ENCODE measurements at regions not wholly inside any gene's neighbourhood (a gene's known extent, or its start where the extent isn't known, plus 50 kb on each side); places are given as distances from the start of the nearest gene placed in this dataset.
"Not testable (repeated sequence)": the region's sequence is repeated elsewhere in the genome, so short reads cannot be mapped to it uniquely, and the experiment has no call there.

- no peaks in the 10 kb centered on the region for H3K36me3 ChIP-seq (ENCODE audit: insufficient read depth, low read length)
- H3K27ac ChIP-seq (ENCODE audit: low read depth, low read length) = no peak overlapping the region
- no peaks in the 10 kb centered on the region for H3K79me2 ChIP-seq (ENCODE audit: control insufficient read depth, insufficient read depth, low read length, unreplicated experiment)
- H2AFZ ChIP-seq (ENCODE audit: low read length, unreplicated experiment) = no peak overlapping the region
- no peaks in the 10 kb centered on the region for H3K27me3 ChIP-seq (ENCODE audit: insufficient read depth, low read length)
- H3K4me3 ChIP-seq (ENCODE audit: low read depth, low read length) = no peak overlapping the region
- no peaks in the 10 kb centered on the region for H3K4me1 ChIP-seq (ENCODE audit: control insufficient read depth, insufficient read depth, low read length, unreplicated experiment)
Observed at GRCh38 chr5:17081142-17081541, 136.3 kb upstream of the BASP1 start.

DNA sequence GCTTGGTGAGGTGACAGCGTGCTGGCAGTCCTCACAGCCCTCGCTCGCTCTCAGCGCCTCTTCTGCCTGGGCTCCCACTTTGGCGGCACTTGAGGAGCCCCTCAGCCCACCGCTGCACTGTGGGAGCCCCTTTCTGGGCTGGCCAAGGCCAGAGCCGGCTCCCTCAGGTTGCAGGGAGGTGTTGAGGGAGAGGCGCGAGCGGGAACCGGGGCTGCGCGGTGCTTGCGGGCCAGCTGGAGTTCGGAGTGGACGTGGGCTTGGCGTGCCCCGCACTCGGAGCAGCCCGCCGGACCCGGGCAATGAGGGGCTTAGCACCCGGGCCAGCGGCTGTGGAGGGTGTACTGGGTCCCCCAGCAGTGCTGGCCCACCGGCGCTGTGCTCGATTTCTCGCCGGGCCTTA lies 134.2 kb upstream of the BASP1 start:
- not testable (repeated sequence) for H3K4me3 ChIP-seq (ENCODE audit: low read depth, low read length); H3K27ac ChIP-seq (ENCODE audit: low read depth, low read length); H2AFZ ChIP-seq (ENCODE audit: low read length, unreplicated experiment); H3K27me3 ChIP-seq (ENCODE audit: insufficient read depth, low read length); H3K79me2 ChIP-seq (ENCODE audit: control insufficient read depth, insufficient read depth, low read length, unreplicated experiment); H3K36me3 ChIP-seq (ENCODE audit: insufficient read depth, low read length); H3K4me1 ChIP-seq (ENCODE audit: control insufficient read depth, insufficient read depth, low read length, unreplicated experiment)

DNA sequence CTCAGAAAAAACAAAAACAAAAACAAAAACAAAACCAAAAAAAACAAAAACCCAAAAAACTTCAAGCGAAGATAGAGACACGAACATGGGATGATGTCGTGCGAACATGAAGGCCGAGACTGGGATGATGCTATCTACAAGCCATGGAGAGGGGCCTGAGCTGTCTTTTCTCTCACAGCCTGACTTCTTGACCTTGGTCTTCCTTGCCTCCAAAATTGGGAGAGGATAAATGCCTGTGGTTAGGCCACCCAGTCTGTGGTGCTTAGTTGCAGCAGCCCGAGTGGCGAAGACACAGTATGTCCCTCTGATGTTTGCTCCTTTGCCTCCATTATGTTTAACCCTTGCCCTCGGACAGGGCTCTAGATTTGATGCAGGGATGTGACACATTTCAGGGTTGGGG lies 130.4 kb upstream of the BASP1 start:
- no peak overlapping the region for H3K27ac ChIP-seq (ENCODE audit: low read depth, low read length)
- H3K4me3 ChIP-seq (ENCODE audit: low read depth, low read length) = no peak overlapping the region
- no peaks in the 10 kb centered on the region for H3K79me2 ChIP-seq (ENCODE audit: control insufficient read depth, insufficient read depth, low read length, unreplicated experiment)

DNA sequence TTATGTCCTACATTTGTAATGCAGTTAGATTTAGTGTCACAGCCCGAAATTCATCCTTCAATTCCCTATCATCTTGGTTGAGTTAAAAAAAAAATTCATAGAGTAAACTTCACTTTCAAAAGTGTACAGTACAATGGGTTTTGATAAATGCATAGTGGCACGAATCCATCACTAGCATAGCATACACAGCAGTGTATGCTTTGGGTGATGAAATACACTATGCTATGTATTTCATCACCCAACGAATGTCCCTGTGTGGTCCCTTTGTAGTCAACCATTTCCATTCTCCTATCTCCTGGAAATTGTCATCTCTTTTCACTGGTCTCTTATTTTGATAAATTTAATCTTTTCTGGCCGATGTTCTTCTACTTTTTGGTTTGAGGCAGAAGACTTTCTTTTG lies 129.4 kb upstream of the BASP1 start:
- Histone ChIP-seq H3K4me3 (ENCODE audit: low read depth, low read length) (no peak overlapping the region), H2AFZ (ENCODE audit: low read length, unreplicated experiment) (no peak overlapping the region), H3K27me3 (ENCODE audit: insufficient read depth, low read length) (no peaks in the 10 kb centered on the region), H3K79me2 (ENCODE audit: control insufficient read depth, insufficient read depth, low read length, unreplicated experiment) (no peaks in the 10 kb centered on the region), H3K4me1 (ENCODE audit: control insufficient read depth, insufficient read depth, low read length, unreplicated experiment) (no peaks in the 10 kb centered on the region), H3K36me3 (ENCODE audit: insufficient read depth, low read length) (no peaks in the 10 kb centered on the region), H3K27ac (ENCODE audit: low read depth, low read length) (no peak overlapping the region)

More for the DNA sequence above, 130.4 kb upstream of the BASP1 start:
- Histone ChIP-seq H3K4me1 (ENCODE audit: control insufficient read depth, insufficient read depth, low read length, unreplicated experiment) (no peaks in the 10 kb centered on the region), H2AFZ (ENCODE audit: low read length, unreplicated experiment) (no peak overlapping the region), H3K27me3 (ENCODE audit: insufficient read depth, low read length) (no peaks in the 10 kb centered on the region), H3K36me3 (ENCODE audit: insufficient read depth, low read length) (no peaks in the 10 kb centered on the region)

- Histone ChIP-seq H3K36me3 (ENCODE audit: insufficient read depth, low read length) (no peaks in the 10 kb centered on the region), H3K79me2 (ENCODE audit: control insufficient read depth, insufficient read depth, low read length, unreplicated experiment) (no peaks in the 10 kb centered on the region), H2AFZ (ENCODE audit: low read length, unreplicated experiment) (no peak overlapping the region), H3K27ac (ENCODE audit: low read depth, low read length) (no peak overlapping the region), H3K27me3 (ENCODE audit: insufficient read depth, low read length) (no peaks in the 10 kb centered on the region), H3K4me3 (ENCODE audit: low read depth, low read length) (no peak overlapping the region), H3K4me1 (ENCODE audit: control insufficient read depth, insufficient read depth, low read length, unreplicated experiment) (no peaks in the 10 kb centered on the region)
Observed at GRCh38 chr5:17089001-17089400, 128.4 kb upstream of the BASP1 start.

DNA sequence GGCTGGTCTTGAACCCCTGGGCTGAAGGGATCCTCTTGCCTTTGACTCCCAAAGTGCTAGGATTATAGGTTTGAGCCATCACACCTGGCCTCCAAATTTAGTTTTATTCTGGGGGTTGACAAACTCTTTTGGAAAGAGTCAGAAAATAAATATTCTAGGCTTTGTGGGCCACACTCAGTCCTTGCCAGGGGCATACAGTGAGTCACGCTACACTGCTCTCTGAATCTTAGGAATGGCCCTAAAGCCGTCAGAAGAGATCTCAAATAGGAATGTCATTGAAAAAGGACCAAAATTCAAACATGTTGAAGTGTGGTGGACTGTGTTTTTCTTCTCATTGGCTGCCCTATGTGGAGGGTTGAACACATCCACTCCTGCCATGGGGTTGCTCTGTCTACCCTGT lies 127.7 kb upstream of the BASP1 start:
- no peaks in the 10 kb centered on the region for H3K27me3 ChIP-seq (ENCODE audit: insufficient read depth, low read length)
- H2AFZ ChIP-seq (ENCODE audit: low read length, unreplicated experiment) = no peak overlapping the region
- H3K27ac ChIP-seq (ENCODE audit: low read depth, low read length) = no peak overlapping the region
- H3K36me3 ChIP-seq (ENCODE audit: insufficient read depth, low read length) = no peaks in the 10 kb centered on the region
- H3K79me2 ChIP-seq (ENCODE audit: control insufficient read depth, insufficient read depth, low read length, unreplicated experiment) = no peaks in the 10 kb centered on the region
- H3K4me3 ChIP-seq (ENCODE audit: low read depth, low read length) = no peak overlapping the region
- peaks cover 3% of the 10 kb centered on the region for H3K4me1 ChIP-seq (ENCODE audit: control insufficient read depth, insufficient read depth, low read length, unreplicated experiment)

- Histone ChIP-seq H3K36me3 (ENCODE audit: insufficient read depth, low read length) (no peaks in the 10 kb centered on the region), H3K27me3 (ENCODE audit: insufficient read depth, low read length) (no peaks in the 10 kb centered on the region), H3K4me3 (ENCODE audit: low read depth, low read length) (no peak overlapping the region)
Observed at GRCh38 chr5:17090839-17091238, 126.6 kb upstream of the BASP1 start.

DNA sequence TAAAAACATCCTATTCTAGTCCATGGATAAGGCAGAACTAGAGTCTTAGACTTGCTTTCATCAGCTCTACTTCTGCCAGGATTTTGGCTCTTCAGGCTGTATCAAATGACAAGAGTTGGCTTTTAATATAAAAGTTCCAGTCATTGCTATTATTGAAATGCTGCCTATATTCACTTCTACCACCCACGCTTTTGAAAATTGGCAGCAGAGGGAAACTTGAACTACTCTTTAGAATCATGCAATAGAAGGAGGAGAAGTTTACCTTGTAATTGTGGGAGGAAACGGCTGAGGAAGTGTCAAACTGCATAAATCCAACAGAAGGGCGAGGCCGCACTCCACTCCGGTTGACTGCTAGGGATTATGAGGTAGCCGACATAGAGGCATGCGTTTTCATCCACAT lies 122.6 kb upstream of the BASP1 start:
- Histone ChIP-seq H3K27me3 (ENCODE audit: insufficient read depth, low read length) (no peaks in the 10 kb centered on the region), H3K4me1 (ENCODE audit: control insufficient read depth, insufficient read depth, low read length, unreplicated experiment) (peaks cover 8% of the 10 kb centered on the region), H3K4me3 (ENCODE audit: low read depth, low read length) (no peak overlapping the region; the same call in 1 of the 2 replicates), H3K79me2 (ENCODE audit: control insufficient read depth, insufficient read depth, low read length, unreplicated experiment) (no peaks in the 10 kb centered on the region), H3K27ac (ENCODE audit: low read depth, low read length) (no peak overlapping the region), H3K36me3 (ENCODE audit: insufficient read depth, low read length) (no peaks in the 10 kb centered on the region), H2AFZ (ENCODE audit: low read length, unreplicated experiment) (peak overlapping the region; percentile 75)

More at GRCh38 chr5:17090839-17091238, 126.6 kb upstream of the BASP1 start:
- Histone ChIP-seq H3K27ac (ENCODE audit: low read depth, low read length) (no peak overlapping the region), H3K4me1 (ENCODE audit: control insufficient read depth, insufficient read depth, low read length, unreplicated experiment) (peaks cover 8% of the 10 kb centered on the region), H3K79me2 (ENCODE audit: control insufficient read depth, insufficient read depth, low read length, unreplicated experiment) (no peaks in the 10 kb centered on the region), H2AFZ (ENCODE audit: low read length, unreplicated experiment) (no peak overlapping the region)

DNA sequence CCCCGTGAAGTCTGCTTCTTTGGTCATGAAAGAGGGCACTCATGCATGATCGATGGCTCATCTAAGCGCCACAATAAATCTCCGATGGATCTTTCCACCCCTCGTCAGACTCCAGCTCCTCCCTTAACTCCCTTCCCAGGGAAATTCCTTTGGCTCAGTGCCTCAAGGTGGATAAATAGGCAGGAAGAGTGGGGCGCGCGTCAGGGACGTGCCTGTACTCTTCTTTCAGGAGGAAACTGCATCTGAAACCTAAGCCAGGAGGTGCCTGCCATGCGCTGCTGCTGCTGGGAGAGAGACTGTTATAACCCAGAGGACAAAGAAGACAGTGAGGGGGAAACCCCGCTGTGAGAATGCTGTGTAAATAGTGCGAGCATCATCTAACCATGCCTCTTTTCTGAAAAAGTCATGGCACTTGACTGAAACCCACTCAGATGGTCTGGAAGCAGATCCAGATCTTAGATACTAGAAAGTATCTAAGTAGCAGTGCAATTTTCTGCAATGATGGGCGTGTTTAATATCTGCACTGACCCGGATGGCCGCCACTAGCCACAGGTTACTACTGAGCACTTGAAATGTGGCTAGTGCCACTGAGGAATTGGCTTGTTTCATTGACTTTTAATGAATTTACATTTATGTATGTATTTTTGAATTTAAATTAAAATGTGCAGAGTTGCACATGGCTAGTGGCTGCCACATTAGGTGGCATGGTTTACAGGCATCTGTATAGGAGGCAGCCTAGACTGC lies 120.3 kb upstream of the BASP1 start:
- no peaks in the 10 kb centered on the region for H3K27me3 ChIP-seq (ENCODE audit: insufficient read depth, low read length)
- no peaks in the 10 kb centered on the region for H3K79me2 ChIP-seq (ENCODE audit: control insufficient read depth, insufficient read depth, low read length, unreplicated experiment)
- H3K4me1 ChIP-seq (ENCODE audit: control insufficient read depth, insufficient read depth, low read length, unreplicated experiment) = peaks cover 8% of the 10 kb centered on the region
- H2AFZ ChIP-seq (ENCODE audit: low read length, unreplicated experiment) = no peak overlapping the region
- no peak overlapping the region for H3K4me3 ChIP-seq (ENCODE audit: low read depth, low read length)
- no peaks in the 10 kb centered on the region for H3K36me3 ChIP-seq (ENCODE audit: insufficient read depth, low read length)
- H3K27ac ChIP-seq (ENCODE audit: low read depth, low read length) = no peak overlapping the region

GRCh38 chr5:17099946-17100345 lies 117.5 kb upstream of the BASP1 start:
- no peak overlapping the region for H3K27ac ChIP-seq (ENCODE audit: low read depth, low read length)
- H3K79me2 ChIP-seq (ENCODE audit: control insufficient read depth, insufficient read depth, low read length, unreplicated experiment) = no peaks in the 10 kb centered on the region
- H3K36me3 ChIP-seq (ENCODE audit: insufficient read depth, low read length) = no peaks in the 10 kb centered on the region
- no peak overlapping the region for H3K4me3 ChIP-seq (ENCODE audit: low read depth, low read length)
- no peaks in the 10 kb centered on the region for H3K27me3 ChIP-seq (ENCODE audit: insufficient read depth, low read length)
- H3K4me1 ChIP-seq (ENCODE audit: control insufficient read depth, insufficient read depth, low read length, unreplicated experiment) = peaks cover 2% of the 10 kb centered on the region
- H2AFZ ChIP-seq (ENCODE audit: low read length, unreplicated experiment) = no peak overlapping the region

GRCh38 chr5:17103461-17103860 lies 114.0 kb upstream of the BASP1 start:
- Histone ChIP-seq H3K27ac (ENCODE audit: low read depth, low read length) (no peak overlapping the region), H3K27me3 (ENCODE audit: insufficient read depth, low read length) (no peaks in the 10 kb centered on the region), H3K36me3 (ENCODE audit: insufficient read depth, low read length) (no peaks in the 10 kb centered on the region), H3K4me3 (ENCODE audit: low read depth, low read length) (no peak overlapping the region), H3K4me1 (ENCODE audit: control insufficient read depth, insufficient read depth, low read length, unreplicated experiment) (peaks cover 15% of the 10 kb centered on the region), H2AFZ (ENCODE audit: low read length, unreplicated experiment) (no peak overlapping the region), H3K79me2 (ENCODE audit: control insufficient read depth, insufficient read depth, low read length, unreplicated experiment) (no peaks in the 10 kb centered on the region)

Measured in ACC112 (cell line).